ENCODE measurements at regions not wholly inside any gene's neighbourhood (a gene's known extent, or its start where the extent isn't known, plus 50 kb on each side); places are given as distances from the start of the nearest gene placed in this dataset.
"Not testable (repeated sequence)": the region's sequence is repeated elsewhere in the genome, so short reads cannot be mapped to it uniquely, and the experiment has no call there.

DNA sequence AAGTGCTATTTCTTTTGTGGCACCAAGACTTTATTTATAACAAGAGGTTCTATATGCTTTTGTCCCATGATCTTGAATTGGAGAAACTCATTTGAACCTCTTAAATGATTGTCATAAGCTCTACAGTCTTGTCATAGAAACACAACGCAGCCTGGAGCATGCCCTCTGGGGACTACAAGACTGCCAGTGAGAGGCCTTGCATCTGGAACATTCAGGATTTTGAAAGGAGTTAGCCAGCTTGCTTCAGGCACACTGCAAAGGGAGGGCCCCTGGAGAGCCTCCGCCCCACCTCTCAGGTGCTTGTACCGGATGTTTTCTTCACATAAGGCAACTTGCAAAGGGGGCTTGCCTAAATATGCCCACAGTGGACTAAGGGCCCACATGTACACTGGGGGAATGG, 130.5 kb downstream of the LIG4 start:
- DNase-seq: no peak
- intact Hi-C loops (cut with DNase I): no loop called here

DNA sequence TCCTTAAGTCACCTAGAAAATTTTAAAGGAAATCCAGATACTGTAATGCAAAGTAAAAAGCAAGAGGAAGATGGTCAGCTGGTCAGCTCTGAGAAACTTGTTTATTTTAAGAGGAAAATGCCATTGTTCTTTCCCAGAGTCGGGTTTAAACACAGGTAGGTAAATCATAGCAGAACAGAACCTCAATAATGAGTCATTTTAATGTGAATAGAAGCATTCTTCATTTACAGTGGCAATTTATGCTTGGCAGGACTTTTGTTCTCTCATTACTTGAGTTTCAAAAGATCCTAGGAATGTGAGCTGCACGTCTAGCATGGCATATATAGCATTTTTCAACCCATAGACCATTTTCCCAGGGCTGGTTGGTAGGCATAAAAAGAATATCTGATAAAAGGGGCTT, 132.3 kb downstream of the LIG4 start:
- intact Hi-C loops (cut with DNase I): no loop called here
- no peak for DNase-seq

DNA sequence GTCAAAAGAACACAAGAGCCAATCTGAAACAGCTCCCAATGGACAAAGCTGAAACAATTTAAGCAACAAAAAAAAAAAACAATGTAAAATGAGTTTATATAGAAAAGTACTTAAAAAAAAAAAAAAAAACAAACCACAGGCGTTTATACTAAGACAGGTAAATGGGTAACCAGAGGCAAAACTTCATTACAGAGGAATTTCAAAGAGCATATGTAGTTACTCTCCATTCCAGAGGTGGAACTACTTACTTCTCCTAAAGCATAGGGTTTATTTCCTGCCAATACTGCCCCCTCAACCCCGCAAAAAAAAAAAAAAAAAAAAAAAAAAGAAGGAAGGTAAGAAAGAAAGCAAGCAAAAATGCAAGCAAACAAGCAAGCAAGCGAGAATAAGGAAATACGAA, 132.9 kb downstream of the LIG4 start:
- intact Hi-C loops (cut with DNase I): no loop called here

DNA sequence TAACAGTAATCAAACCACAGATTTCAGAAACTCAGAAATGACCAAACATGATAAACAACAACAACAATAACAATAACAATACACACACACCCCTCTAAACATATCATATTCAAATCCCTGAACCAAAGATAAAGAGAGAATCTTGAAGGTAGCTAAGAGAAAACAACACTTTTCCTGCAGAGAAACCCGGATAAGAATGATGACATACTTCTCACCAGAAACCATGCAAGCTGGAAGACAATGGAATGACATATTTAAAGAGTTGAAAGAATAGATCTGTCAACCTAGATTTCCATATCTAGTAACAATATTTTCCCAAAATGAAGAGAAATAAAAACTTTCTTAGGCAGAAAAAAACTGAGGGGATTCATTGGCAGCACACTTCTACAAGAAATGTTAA, 138.1 kb downstream of the LIG4 start:
- no peak for DNase-seq
- intact Hi-C loops (cut with DNase I): no loop called here

More for the DNA sequence above, 132.9 kb downstream of the LIG4 start:
- DNase-seq: no peak

DNA sequence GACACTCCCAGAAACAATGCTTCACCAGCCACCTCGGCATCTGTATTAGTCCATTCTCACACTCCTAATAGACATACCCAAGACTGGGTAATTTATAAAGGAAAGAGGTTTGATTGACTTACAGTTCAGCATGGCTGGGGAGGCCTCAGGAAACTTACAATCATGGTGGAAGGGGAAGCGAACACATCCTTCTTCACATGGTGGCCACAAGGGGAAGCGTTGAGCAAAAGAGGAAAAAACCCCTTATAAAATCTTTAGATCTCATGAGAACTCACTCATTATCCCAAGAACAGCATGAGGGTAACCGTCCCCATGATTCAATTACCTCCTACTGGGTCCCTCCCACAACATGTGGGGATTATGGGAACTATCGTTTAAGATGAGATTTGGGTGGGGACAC, 140.9 kb downstream of the LIG4 start:
- intact Hi-C loops (cut with DNase I); DNase-seq: not testable (repeated sequence)

DNA sequence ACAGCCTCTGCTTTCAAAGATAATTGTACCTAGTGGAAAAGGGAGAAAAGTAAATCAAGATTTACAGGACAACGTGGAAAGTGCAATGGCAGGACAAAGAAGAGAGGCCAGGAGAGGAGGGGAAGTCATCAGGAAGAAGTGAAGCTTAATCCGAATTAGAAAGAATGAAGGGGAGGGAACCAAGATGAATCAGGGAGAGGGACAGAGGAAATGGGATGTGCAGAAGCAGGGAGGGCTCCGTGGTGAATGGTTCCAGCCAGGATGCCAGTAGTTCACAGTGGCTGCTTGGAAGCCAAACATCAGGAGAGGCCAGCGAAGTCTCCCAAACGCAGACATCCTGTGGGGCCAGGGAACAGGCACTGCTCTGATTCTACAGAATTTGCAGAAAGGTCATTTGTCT, 144.4 kb downstream of the LIG4 start:
- no peak for DNase-seq
- intact Hi-C loops (cut with DNase I): no loop called here

DNA sequence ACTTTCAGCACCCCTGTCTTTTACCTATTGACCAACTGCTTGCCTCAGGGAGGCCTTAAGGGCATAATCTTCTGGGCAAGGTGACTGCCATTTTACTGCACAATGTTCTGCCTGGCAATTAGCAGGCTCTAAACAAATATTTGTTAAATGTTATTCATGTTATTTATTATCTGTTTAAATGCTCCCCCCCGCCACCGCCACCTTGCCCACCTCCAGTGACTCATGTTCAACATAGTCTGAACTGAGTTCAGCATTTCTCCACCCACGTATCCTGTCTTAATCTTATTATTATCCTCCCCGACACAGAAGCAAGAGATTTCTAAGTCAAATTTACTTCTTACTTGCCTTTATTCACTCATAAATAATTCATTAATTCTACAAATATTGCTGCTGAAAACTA, 144.8 kb downstream of the LIG4 start:
- DNase-seq: peak in 31 of 42 donors; percentile 3 to 73 (median 34)
- intact Hi-C loops (cut with DNase I): no loop called here

DNA sequence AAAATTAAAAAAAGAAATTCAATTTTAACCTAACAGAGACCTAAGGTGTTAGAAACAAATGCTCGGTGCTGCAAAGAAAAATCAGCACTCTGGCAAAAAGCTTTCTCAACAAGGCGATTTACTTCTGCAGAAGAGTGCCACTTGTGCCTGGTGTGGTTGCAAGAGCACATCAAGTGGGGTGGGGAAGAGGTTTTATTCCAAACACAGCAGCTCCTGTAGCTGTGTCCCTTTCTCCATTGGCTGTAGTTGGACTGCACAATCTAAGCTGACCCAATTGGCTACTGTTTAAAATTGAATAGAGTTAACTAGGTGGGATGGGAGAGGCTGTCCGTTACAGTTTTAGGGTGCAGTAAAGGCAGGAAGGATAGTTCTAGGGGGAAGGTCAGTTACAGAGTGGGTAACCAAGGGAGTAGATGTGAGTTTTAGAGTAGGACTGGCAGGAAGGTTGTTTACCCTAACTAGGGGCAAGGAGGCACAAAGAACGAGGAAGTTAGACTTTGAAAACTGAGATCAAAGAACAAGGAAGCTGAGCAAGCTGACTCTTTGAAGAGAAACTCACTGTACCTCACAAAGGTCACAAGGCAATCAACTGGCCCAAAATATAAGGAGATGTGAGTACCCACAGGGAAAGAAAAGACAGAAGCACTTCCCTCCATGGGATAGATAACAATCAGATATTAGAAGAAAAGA, 145.7 kb downstream of the LIG4 start:
- intact Hi-C loops (cut with DNase I): no loop called here
- DNase-seq: no peak

DNA sequence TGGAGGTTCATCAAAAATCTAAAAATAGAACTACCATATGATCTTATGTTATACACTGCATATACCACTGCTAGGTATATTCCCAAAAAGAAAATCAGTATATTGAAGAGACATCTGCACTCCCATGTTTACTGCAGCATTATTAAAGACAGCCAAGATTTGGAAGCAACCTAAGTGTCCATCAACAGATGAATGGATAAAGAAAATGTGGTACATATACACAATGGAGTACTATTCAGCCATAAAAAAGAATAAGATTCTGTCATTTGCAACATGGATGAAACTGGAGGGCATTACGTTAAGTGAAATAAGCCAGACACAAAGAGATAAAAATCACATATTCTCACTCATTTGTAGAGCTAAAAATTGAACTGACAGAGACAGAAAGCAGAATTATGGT, 151.0 kb downstream of the LIG4 start:
- DNase-seq; intact Hi-C loops (cut with DNase I): not testable (repeated sequence)

DNA sequence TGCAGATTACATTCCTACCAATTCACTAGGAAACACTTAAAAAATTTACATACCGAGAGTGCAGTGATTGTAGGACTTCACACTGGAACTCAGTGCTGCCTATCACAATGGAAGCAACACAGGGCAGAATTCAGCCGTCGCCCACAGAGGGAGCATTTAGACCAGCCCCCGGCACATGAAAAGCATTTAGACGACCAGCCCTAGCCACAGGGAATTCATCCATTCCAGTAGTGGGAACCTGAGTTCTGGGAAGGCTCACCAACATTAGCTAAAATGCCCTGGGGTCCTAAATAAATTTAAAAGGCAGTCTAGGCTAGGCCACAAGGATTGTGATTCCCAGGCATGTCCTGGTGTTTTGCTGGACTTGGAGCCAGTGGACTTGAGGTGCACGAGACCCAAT, 155.2 kb downstream of the LIG4 start:
- no peak for DNase-seq
- intact Hi-C loops (cut with DNase I): no loop called here

DNA sequence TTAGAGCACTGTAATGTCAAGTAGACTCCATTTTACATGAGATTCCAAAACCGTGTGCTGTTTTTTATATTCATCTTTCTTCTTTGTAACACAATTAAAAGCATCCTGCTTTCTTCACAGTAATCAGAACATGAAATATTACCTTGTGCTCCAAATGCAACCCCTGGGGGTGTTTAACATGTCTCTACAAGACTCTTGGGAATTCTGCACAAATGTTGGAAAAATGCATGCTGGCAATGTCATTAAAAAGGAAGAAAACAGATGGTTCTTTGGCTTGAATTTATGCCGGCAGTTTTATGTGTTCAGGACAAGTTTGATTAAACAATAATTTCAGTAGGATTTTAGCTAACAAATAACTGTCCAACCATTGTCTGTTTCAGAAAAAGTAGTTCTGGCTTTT, 159.1 kb downstream of the LIG4 start:
- DNase-seq: no peak
- intact Hi-C loops (cut with DNase I): no loop called here

DNA sequence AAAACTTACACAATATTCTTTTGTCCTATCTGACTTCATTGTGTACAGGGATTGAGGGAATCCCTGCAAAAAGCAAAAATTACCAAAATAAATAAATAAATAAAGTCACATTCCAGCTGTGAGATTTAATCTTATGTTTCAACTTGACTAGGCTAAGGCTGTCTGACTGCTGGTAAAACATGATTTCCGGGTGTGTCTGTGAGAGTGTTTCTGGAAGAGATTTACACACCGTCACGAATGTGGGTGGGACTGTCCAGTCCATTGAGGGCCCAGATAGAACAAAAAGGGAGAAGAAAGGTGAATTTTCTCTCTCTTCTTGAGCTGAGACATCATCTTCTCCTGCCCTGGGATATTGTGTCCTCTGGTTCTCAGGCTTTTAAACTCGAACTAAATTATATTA, 166.1 kb downstream of the LIG4 start:
- DNase-seq: no peak
- intact Hi-C loops (cut with DNase I): no loop called here

DNA sequence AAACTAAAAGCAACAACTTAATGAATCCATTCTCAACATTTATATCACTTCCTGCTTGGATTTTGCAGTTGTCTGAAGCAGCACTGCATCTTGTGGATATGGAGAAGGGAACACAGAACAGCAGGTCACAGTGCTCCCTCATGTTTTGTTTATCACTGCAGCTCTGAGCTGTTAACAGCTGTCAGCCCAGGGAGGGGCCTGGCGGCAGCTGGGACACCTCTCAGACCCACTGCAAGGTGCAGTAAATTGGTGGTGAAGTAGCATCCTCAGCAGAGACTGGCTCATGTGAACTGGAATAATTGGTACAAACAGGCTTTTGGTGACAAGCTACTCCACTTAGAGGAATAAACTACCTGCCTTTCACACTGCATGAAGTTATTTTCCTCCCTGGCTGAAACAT, 170.4 kb downstream of the LIG4 start:
- no peak for DNase-seq
- intact Hi-C loops (cut with DNase I): no loop called here

DNA sequence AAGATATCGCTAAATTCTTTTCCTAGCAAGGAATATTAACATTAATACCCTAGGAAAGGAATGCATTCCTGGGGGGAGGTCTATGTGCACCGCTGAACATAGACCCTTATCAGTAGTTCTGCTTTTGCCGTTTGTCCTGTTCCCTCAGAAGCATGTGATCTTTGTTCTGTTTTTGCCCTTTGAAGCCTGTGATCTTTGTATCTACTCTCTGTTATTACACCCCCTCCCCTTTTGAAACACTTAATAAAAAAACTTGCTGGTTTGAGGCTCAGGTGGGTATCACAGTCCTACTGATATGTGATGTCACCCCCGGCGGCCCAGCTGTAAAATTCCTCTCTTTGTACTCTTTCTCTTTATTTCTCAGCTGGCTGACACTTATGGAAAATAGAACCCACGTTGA, 172.5 kb downstream of the LIG4 start:
- intact Hi-C loops (cut with DNase I); DNase-seq: not testable (repeated sequence)

DNA sequence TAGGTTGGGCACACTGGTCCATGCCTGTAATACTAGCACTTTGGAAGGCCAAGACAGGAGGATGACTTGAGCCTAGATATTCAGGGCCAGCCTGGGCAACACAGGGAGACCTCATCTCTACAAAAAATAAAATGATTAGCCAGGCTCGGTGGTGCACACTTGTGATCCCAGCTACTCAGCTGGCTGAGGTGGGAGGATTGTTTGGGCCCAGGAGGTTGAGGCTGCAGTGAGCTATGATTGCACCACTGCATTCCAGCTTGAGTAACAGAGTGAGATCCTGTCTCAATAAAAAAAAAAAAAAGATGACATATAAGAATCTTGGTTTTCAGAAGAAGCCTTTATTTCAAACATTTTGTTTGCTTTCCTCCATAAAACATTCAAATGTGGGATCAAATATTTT, 178.0 kb downstream of the LIG4 start:
- intact Hi-C loops (cut with DNase I): no loop called here
- no peak for DNase-seq

DNA sequence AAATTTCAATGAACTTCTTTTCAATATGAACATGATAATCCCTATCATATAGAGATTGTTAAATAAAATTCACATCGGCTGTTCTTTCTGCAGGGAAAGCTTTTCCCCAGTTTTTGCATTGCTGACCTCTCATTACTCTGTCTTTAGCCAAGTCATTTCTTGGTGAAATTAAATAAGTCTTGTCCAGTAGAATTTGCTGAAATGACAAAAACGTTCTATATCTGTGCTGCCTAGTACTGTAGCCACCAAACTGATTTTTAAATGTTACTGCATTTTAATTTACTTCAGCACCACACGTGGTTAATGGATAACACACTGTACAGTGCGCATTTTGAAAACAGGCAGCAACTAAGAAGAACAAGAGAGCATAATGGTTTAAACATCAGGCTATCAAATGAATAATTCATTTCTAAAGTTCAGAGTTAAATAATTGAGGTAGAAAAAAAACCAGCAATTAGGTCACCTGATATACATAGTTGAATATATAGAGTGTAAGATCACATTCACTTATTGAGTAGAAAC, 178.9 kb downstream of the LIG4 start:
- no peak for DNase-seq
- intact Hi-C loops (cut with DNase I): no loop called here

DNA sequence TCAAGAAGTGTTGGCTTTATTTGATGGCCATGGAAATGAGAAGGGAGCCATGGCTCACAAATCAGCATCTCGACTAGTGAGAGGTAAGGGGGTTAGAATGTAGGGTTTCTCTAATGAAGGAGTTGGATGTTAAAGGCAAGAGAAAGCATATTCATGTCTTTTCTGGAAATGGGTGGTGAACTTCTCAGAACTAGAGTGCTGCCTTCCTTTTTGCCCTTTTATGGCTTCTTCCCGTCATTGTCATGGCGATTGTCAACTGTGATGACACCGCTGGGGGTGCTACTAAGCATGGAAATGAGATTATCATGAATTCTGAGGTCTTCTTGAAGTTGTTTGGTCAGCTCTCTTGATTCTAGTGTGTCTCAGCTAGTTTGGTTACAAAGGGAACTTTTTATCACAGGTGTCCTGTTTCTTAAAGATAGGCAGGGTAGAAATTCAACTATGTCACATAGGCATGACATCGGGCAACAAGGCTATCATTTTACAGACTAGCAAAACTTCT, 180.4 kb downstream of the LIG4 start:
- intact Hi-C loops (cut with DNase I): no loop called here
- DNase-seq: no peak

DNA sequence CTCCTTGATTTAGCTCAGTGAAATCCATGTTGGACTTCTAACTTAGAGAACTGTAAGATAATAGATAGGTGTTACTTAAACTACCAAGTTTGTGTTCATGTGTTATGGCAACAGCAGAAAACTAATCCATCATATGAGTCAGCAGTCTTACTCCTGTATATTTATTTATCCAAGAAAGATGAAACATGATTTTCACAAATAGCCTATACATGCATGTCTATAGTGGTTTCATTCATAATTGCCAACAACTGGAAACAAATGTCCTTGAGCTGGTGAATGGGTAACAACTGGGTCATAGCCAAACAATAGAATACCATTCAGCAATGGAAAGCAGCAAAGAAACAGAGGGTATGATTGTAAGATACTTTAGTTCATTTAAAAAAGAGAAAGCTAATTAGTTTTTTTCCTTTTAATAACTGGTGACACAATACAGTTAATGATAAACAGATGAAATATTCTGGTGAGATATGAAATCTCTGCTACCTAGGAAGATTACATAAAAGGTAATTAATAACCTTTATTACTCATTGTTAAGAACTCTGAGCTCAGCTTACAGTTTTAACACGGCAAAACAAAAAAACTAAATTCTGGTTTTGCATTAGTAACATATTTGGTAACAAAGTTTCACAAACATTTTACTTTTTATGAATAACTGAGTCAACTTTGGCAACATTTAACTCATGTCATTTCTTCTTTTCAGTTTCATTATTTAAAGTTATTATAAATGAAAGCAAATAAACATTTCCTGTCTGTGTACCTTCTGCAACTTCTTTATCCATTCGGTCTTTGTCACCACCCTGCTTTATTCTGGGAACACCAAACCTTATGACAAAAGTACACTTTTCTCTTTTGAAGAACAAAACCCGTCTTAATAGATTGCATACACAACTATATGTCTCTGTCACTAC, 181.3 kb downstream of the LIG4 start:
- intact Hi-C loops (cut with DNase I): no loop called here
- no peak for DNase-seq

DNA sequence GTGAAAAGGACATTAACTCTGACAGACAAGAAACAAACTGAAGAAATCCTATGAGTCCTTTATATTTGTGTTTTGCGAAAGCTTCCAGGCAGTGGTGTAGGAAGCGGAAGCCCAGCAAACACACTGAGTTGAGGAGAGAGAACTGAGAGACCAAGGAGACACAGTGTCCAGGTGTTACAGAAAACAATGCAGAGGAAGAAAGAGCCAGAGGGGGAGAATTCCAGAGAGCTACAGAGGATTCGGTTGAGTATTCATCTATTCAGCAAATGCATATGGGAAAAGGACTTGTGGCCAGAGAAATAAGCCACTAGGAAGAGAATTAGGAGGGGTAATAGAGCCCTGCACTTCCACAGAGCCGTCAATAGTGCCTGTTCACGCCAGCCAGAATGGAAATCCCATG, 183.5 kb downstream of the LIG4 start:
- intact Hi-C loops (cut with DNase I): no loop called here
- no peak for DNase-seq

DNA sequence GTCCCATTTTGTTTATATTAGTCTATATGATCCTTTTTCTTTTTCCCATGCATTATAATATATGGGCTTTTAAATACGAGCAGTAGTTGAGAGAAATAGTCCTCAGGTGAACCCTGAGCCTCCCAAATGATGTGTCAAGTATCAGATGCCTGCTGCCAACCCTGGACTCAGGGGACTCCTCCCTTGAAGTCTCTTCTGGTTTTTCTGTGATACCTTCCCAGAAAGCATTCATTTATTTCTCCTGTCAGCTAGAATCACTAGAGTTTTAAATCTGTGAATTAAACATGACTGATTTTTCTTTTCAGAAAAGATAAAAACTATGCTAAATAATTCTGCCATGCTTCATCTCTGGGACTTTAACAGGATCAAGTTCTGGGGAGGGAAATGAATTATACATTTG, 184.6 kb downstream of the LIG4 start:
- DNase-seq: no peak
- intact Hi-C loops (cut with DNase I): no loop called here
